Central memory CD8-positive, alpha-beta T cell (primary cell): ENCODE measurements at regions not wholly inside any gene's neighbourhood (a gene's known extent, or its start where the extent isn't known, plus 50 kb on each side); places are given as distances from the start of the nearest gene placed in this dataset.
"Not testable (repeated sequence)": the region's sequence is repeated elsewhere in the genome, so short reads cannot be mapped to it uniquely, and the experiment has no call there.

Experiments used
- ATAC-seq: fragments of 150-1000 bp; cut with Tn5 transposase; replicated peaks from 2 replicates; pipeline ENCODE4 v1.10.0; 2022; ENCODE audit warnings: mild to moderate bottlenecking, moderate FRiP score, moderate number of reproducible peaks; ENCODE audit not compliant: poor library complexity, severe bottlenecking; ENCODE audit errors: extremely low read depth
- DNase-seq, 2 donors: peaks; one replicate each; pipeline ENCODE4 v3.0.0; 2021; ENCODE audit warnings: low spot score in 2 of 2
- H3K27ac Mint-ChIP-seq: one replicate; pipeline ENCODE4 v1.8.0; 2022; ENCODE audit warnings: low read depth, mild to moderate bottlenecking, moderate library complexity, mixed read lengths
- H3K27me3 Mint-ChIP-seq: one replicate; pipeline ENCODE4 v1.8.0; 2022; ENCODE audit warnings: mixed read lengths
- H3K36me3 Mint-ChIP-seq: one replicate; pipeline ENCODE4 v1.8.0; 2022; ENCODE audit warnings: mild to moderate bottlenecking, moderate library complexity, mixed read lengths; ENCODE audit not compliant: insufficient read depth
- H3K4me1 Mint-ChIP-seq: one replicate; pipeline ENCODE4 v1.8.0; 2022; ENCODE audit warnings: mixed read lengths
- H3K4me3 Mint-ChIP-seq: one replicate; pipeline ENCODE4 v1.8.0; 2022; ENCODE audit warnings: mild to moderate bottlenecking, moderate library complexity, mixed read lengths
- H3K9me3 Mint-ChIP-seq: one replicate; pipeline ENCODE4 v1.8.0; 2022; ENCODE audit warnings: mixed read lengths

GRCh38 chr1:191432817-191433216 is 725.4 kb upstream of the RGS18 start:
- no peak for ATAC-seq
- H3K4me3 Mint-ChIP-seq: no peak overlapping the region
- peaks cover 3% of the 10 kb centered on the region for H3K36me3 Mint-ChIP-seq
- DNase-seq: no peak
- no peaks in the 10 kb centered on the region for H3K4me1 Mint-ChIP-seq
- H3K9me3 Mint-ChIP-seq: peaks cover 30% of the 10 kb centered on the region
- H3K27ac Mint-ChIP-seq: no peak overlapping the region
- H3K27me3 Mint-ChIP-seq: no peaks in the 10 kb centered on the region

- DNase-seq (no peak), ATAC-seq (no peak)
- Mint-ChIP-seq H3K27ac (no peak overlapping the region), H3K4me3 (no peak overlapping the region), H3K4me1 (no peaks in the 10 kb centered on the region), H3K9me3 (peaks cover 38% of the 10 kb centered on the region), H3K27me3 (no peaks in the 10 kb centered on the region), H3K36me3 (no peaks in the 10 kb centered on the region)
Measured at GRCh38 chr1:191438979-191439378, 719.3 kb upstream of the RGS18 start.

- not testable (repeated sequence) for H3K27me3 Mint-ChIP-seq, ATAC-seq, H3K36me3 Mint-ChIP-seq, H3K4me1 Mint-ChIP-seq, H3K4me3 Mint-ChIP-seq, H3K27ac Mint-ChIP-seq, DNase-seq
- peaks cover 25% of the 10 kb centered on the region for H3K9me3 Mint-ChIP-seq
Measured at GRCh38 chr1:191448279-191448678, 710.0 kb upstream of the RGS18 start.

GRCh38 chr1:191452586-191452985 is 705.7 kb upstream of the RGS18 start:
- Mint-ChIP-seq H3K4me3 (no peak overlapping the region), H3K27me3 (no peaks in the 10 kb centered on the region), H3K27ac (no peak overlapping the region), H3K9me3 (peaks cover 15% of the 10 kb centered on the region), H3K4me1 (no peaks in the 10 kb centered on the region), H3K36me3 (no peaks in the 10 kb centered on the region)
- DNase-seq (no peak), ATAC-seq (no peak)

- Mint-ChIP-seq H3K27me3 (no peaks in the 10 kb centered on the region), H3K4me1 (no peaks in the 10 kb centered on the region), H3K36me3 (no peaks in the 10 kb centered on the region), H3K27ac (no peak overlapping the region), H3K9me3 (peaks cover 21% of the 10 kb centered on the region), H3K4me3 (no peak overlapping the region)
- no peak for ATAC-seq
- no peak for DNase-seq
Measured at GRCh38 chr1:191453487-191453886, 704.8 kb upstream of the RGS18 start.

- Mint-ChIP-seq H3K9me3 (peaks cover 32% of the 10 kb centered on the region), H3K36me3 (no peaks in the 10 kb centered on the region), H3K4me3 (no peak overlapping the region), H3K27ac (no peak overlapping the region), H3K27me3 (no peaks in the 10 kb centered on the region), H3K4me1 (no peaks in the 10 kb centered on the region)
- no peak for ATAC-seq
- no peak for DNase-seq
Measured at GRCh38 chr1:191457889-191458288, 700.4 kb upstream of the RGS18 start.

- Mint-ChIP-seq H3K4me3 (no peak overlapping the region), H3K36me3 (no peaks in the 10 kb centered on the region), H3K27ac (no peak overlapping the region), H3K27me3 (no peaks in the 10 kb centered on the region), H3K9me3 (peaks cover 42% of the 10 kb centered on the region), H3K4me1 (no peaks in the 10 kb centered on the region)
- ATAC-seq (no peak), DNase-seq (no peak)
Measured at GRCh38 chr1:191460234-191460633, 698.0 kb upstream of the RGS18 start.

GRCh38 chr1:191483988-191484387 is 674.3 kb upstream of the RGS18 start:
- no peaks in the 10 kb centered on the region for H3K36me3 Mint-ChIP-seq
- no peaks in the 10 kb centered on the region for H3K4me1 Mint-ChIP-seq
- no peaks in the 10 kb centered on the region for H3K27me3 Mint-ChIP-seq
- no peak overlapping the region for H3K4me3 Mint-ChIP-seq
- no peak overlapping the region for H3K27ac Mint-ChIP-seq
- no peak for ATAC-seq
- DNase-seq: no peak
- peaks cover 22% of the 10 kb centered on the region for H3K9me3 Mint-ChIP-seq

GRCh38 chr1:191490303-191490702 is 668.0 kb upstream of the RGS18 start:
- Mint-ChIP-seq H3K27me3 (no peaks in the 10 kb centered on the region), H3K36me3 (no peaks in the 10 kb centered on the region), H3K4me3 (no peak overlapping the region), H3K9me3 (peaks cover 46% of the 10 kb centered on the region), H3K4me1 (no peaks in the 10 kb centered on the region), H3K27ac (no peak overlapping the region)
- ATAC-seq (no peak), DNase-seq (no peak)

- no peak for DNase-seq
- no peaks in the 10 kb centered on the region for H3K27me3 Mint-ChIP-seq
- no peak overlapping the region for H3K27ac Mint-ChIP-seq
- H3K4me1 Mint-ChIP-seq: no peaks in the 10 kb centered on the region
- ATAC-seq: no peak
- H3K4me3 Mint-ChIP-seq: no peak overlapping the region
- H3K36me3 Mint-ChIP-seq: no peaks in the 10 kb centered on the region
- peaks cover 27% of the 10 kb centered on the region for H3K9me3 Mint-ChIP-seq
Measured at GRCh38 chr1:191495040-191495439, 663.2 kb upstream of the RGS18 start.

GRCh38 chr1:191498318-191498717 is 659.9 kb upstream of the RGS18 start:
- Mint-ChIP-seq H3K4me1 (no peaks in the 10 kb centered on the region), H3K4me3 (no peak overlapping the region), H3K27me3 (no peaks in the 10 kb centered on the region), H3K27ac (no peak overlapping the region), H3K36me3 (no peaks in the 10 kb centered on the region), H3K9me3 (peaks cover 6% of the 10 kb centered on the region)
- no peak for ATAC-seq
- no peak for DNase-seq

GRCh38 chr1:191498825-191499224 is 659.4 kb upstream of the RGS18 start:
- Mint-ChIP-seq H3K9me3 (peaks cover 6% of the 10 kb centered on the region), H3K4me1 (no peaks in the 10 kb centered on the region), H3K27ac (no peak overlapping the region), H3K4me3 (no peak overlapping the region), H3K27me3 (no peaks in the 10 kb centered on the region), H3K36me3 (no peaks in the 10 kb centered on the region)
- no peak for ATAC-seq
- DNase-seq: no peak

- no peak overlapping the region for H3K4me3 Mint-ChIP-seq
- no peaks in the 10 kb centered on the region for H3K4me1 Mint-ChIP-seq
- H3K27me3 Mint-ChIP-seq: no peaks in the 10 kb centered on the region
- DNase-seq: no peak
- no peak overlapping the region for H3K27ac Mint-ChIP-seq
- H3K9me3 Mint-ChIP-seq: peaks cover 5% of the 10 kb centered on the region
- ATAC-seq: no peak
- no peaks in the 10 kb centered on the region for H3K36me3 Mint-ChIP-seq
Measured at GRCh38 chr1:191504999-191505398, 653.3 kb upstream of the RGS18 start.

GRCh38 chr1:191508239-191508638 is 650.0 kb upstream of the RGS18 start:
- Mint-ChIP-seq H3K9me3 (peaks cover 11% of the 10 kb centered on the region), H3K27ac (no peak overlapping the region), H3K4me3 (no peak overlapping the region), H3K27me3 (no peaks in the 10 kb centered on the region), H3K36me3 (peaks cover 3% of the 10 kb centered on the region), H3K4me1 (no peaks in the 10 kb centered on the region)
- DNase-seq (no peak), ATAC-seq (no peak)
